GM18508 (cell line): ENCODE measurements at regions not wholly inside any gene's neighbourhood (a gene's known extent, or its start where the extent isn't known, plus 50 kb on each side); places are given as distances from the start of the nearest gene placed in this dataset.

Experiments used
- ATAC-seq: cut with Tn5 transposase; IDR thresholded peaks from one replicate; pipeline ENCODE4 v1.9.1; 2021; ENCODE audit warnings: moderate number of reproducible peaks; ENCODE audit not compliant: insufficient read depth, unreplicated experiment

DNA sequence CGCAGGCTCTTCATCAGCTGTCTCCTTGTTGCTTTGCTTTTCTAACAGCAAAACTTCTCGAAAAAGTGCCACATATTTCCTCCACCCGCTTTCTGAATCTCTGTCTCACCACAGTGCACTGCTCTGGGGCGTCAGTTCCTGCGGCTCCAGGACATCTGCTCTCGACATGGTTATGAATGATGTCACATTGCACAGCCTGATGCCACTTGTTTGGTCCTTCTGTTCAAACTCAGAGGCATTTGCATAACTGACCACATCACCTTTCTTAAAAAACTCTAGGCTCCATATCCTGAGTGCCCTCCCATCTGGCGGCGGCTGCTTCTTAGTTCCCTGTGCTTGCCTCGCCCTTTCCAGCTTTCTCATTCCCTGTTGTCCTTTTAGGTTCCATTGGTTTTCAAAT is 469.3 kb upstream of the COBL start:
- ATAC-seq, result no peak

DNA sequence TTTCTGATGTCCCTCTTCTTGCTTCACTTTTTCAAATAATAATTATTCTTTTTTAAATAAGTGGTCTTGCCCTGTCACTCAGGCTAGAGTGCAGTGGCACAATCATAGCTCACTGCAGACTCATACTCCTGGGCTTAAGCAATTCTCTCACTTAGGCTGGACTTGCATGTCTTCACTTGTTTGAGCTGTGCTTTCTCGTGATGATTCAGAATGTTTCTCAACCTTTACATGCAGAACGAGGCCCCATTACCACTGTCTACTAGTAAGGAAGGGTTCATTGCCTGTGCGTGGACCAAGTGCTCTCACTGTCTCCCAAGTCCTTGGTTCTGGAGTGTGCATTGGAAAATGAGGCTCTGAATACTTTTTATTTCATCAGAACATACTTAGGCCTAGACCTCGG is 468.6 kb upstream of the COBL start:
- no peak for ATAC-seq

DNA sequence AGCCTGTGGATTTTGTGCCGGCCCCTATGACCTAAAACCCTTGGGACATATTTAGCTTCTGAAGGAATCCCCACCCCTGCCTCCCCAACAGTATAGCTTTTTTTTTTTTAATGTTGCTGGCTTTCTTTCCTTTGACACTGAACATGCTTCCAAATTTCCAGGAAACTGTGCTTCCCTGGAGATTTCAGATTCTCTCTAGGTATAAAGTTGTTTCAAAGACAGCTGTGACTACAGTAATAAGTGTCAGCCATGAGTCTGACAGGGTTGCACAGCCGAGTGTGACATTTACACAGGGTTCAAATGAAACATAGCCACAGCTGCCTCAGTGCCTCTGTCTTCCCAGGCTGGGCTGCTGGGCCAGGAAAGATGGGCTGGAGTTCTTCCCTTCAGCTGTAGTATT is 466.6 kb upstream of the COBL start:
- ATAC-seq, result no peak

DNA sequence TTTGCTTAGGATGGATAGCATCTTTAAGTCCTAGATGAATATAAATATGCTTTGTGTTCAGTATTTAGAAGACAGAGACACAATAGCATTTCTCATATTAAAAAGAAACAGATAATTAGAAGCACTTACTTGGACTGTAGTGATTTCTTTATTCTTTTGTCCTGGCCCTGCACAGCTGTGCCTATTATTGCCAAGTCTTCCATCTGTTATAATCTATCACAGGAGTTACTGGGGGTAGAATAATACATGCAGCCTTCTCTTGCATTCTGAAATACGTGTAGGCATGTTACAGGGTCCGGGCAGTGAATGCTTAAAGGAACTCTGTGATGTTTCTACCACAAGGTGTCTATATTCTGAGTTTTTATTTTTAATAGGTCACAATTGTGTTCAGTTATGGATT is 461.5 kb upstream of the COBL start:
- ATAC-seq, result no peak

DNA sequence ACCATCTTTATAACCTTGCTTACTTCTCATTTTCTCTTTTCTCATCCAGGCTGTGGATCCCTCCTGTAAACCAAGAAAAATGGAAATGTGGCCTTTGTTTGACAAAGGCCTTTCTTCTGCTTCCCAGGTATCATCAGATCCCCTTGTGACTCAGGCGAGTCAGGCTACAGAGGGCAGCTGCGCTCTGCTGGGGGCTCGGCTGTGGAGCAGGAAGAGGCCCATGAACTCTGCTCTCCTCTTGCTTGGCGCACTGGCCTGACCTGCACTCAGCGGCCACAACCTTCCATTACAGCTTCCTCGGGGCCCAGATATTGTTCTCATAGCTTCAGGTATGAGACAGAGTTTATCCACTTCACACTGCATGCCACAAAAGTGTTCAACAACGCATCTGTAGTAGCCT is 457.6 kb upstream of the COBL start:
- no peak for ATAC-seq

DNA sequence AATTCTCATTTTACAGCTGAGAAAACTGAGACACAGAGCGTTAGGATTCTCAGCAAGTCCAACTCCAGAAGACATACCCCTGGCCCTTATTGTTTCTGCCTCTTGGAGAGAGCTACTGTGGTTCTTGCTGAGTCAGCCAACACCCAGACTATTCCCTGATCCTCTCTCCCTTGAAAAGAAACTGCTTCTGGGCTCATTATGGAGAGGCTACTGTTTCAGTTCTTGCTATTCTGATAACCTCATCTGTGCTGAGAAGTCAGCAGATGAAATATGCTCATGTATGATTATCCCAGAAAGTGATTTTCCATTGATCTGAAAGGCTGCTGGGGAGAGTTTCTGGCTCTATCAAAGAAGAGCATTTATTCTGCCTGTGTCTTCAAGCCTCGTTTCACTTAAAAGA is 455.6 kb upstream of the COBL start:
- ATAC-seq, result no peak

DNA sequence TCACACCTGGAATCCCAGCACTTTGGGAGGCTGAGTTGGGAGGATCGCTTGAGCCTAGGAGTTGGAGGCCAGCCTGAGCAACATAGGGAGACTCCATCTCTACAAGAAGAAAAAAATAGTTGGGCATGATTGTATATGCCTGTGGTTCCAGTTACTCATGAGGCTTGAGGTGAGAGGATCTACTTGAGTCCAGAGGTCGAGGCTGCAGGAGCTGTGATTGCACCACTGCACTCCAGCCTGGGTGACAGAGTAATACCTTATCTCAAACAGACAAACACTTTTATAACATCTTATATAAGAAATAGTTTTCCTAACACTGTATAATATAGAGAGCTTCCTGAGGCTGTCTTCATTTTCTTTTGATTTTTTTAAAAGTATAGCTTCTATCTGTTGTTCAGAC is 448.4 kb upstream of the COBL start:
- no peak for ATAC-seq

DNA sequence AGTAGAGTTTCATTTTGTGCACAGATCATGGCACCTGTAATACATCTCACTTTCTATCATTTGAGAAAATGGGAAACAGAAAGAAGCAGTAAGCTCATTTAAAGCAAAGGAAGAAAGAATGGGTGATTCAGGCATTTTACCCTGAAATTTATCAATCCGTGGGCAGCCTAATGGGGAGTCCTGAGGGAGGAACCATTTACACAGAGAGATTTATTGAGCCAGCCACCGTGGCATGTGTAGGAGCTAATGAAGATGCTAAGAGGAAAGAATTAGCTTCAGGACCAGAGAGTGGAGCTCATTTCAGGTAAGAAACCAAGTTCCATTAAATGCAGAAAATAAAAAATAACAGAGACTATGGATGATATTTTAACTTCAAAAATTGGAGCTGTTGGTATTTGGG is 443.4 kb upstream of the COBL start:
- no peak for ATAC-seq

DNA sequence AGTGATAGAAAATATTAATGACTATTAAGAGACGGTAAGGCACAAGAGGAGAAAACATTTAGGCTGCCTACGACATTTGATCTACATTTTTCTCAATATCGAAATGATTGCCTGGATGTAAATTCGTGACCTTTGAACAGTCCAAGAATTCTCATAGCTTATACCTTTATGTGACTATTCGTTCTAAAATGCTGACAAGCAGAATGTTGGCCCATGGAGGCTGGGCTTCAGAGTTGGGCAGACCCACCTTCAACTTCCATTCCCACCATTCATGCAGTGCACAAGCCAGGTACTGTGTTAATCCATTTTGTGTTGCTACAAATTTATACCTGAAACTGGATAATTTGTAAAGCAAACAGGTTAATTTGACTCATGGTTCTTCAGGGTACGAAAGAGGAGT is 441.4 kb upstream of the COBL start:
- no peak for ATAC-seq

DNA sequence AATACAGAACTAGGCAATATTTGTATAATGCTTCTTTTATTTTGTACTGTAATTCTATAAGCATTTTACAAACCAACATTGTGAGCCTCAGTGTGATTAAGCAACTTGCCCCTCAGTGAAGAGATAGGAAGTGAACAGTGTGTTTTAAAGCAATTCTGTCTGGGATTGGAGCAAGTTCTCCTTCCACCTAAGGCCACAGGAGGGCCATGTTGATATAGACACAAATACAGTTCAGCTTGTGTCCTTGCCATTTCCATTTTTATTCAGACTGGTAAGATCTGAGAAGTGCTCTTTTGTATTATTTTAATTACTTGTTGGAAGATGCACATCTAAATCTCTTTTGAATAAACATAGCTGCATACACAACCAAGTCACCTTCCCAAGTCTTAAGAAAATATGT is 416.3 kb upstream of the COBL start:
- no peak for ATAC-seq

DNA sequence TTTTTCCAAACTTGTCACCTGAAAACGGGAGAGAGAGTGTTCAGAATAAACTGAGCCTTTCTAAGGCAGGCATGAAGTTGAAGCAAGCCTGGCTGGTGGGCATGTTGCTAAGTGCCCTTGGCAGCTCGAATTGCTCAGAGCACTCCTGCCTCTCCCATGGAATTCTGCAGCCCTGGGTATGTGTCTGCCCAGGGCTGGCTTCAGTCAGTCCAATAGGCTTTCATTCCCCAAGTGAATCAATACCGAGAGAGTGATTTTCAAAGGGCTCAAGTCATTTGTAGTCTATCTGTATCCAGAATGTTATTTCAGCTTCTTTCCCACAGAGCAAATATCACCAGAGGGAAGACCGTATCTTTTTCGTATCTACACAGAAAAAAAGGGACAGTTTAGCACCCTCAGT is 415.5 kb upstream of the COBL start:
- no peak for ATAC-seq

DNA sequence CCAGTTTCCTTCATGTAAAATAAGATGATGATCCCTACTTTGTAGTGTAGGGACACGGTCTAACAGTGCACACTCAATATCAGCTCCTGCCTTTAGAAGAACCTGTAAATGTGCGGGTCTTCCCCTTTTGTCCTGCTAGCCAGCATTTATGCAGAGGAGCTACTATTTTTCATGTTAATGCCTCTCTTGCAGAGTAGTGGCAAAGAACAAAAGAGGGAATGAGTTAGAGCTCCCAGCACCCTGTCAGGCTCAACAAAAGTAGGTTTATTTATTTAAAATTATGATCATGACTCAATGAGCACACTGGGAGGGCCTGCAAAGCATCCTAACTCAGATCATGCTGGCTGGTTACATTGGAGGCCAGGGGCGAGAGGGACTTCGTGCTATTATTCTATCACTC is 414.5 kb upstream of the COBL start:
- no peak for ATAC-seq

DNA sequence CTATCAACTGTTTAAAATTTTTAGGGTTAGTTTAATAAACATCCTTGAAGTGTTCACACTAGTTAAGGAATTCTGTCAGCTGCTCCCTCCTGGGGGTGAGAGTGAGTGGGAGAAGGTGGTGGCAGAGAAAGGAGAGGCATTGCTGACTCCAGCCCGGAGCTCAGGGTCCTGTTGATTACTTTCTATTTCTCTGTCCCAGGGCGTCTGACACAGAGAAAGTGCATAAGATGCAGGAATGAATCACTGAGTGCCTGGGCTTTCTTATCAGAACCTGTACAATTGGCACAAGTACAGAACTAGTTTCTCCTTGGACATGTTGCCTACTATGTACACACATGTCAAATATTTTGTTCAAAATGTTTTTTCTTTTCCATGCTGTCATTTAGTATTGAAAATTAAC is 410.8 kb upstream of the COBL start:
- no peak for ATAC-seq

DNA sequence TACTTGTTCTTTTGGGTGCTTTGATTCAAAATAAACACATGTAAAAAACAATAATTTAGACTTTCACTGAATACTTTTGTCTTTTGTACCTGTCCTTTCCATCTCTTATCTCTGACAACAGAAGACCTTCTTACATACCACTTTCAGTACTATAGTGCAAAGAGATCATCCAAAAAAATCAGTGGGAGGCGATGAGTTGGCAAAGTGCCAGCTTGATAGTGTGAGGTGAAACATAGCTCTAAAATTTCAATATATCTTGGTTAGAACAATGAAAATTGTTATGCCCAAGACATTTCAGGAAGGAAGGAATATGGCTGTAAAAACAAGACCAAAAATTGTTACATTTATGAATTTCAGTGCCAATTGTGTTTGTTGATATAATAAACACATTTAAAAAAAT is 390.2 kb upstream of the COBL start:
- no peak for ATAC-seq

DNA sequence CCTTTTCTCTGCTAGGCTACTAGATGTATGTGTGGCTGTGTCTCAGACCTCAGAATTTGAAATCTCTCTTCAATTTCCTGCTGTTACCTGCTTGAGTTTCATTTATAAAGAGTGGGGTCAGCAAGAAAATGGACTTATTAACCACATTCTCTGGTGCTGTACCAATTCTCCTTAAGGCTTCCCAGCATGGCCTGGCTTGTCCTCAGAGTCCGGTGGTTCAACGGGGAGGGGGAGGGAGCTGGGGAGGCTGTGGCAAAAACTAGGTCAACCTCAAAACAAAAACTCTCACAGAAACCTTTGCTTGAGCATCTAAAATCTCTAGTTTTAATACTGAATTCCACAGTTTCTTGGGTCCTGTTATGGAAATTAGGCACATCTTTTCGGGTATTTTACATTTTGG is 389.1 kb upstream of the COBL start:
- no peak for ATAC-seq

DNA sequence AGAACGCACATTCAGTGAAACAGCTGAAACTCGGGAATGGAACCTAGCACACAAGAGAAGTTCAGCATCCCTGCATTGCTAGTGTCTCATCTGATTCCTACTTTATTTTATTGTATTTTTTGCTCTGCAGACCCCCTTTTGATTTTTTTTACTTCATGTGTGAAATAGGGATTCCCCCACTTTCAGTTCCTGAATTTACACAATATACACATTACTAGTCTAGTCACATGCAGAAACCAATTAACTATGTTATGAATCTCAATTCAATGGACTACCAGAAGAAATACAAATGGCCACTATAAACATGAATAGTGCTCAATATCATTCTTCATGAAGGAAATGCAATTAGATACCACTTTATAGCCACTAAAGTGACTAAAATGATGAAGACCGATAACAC is 386.1 kb upstream of the COBL start:
- ATAC-seq, result no peak

DNA sequence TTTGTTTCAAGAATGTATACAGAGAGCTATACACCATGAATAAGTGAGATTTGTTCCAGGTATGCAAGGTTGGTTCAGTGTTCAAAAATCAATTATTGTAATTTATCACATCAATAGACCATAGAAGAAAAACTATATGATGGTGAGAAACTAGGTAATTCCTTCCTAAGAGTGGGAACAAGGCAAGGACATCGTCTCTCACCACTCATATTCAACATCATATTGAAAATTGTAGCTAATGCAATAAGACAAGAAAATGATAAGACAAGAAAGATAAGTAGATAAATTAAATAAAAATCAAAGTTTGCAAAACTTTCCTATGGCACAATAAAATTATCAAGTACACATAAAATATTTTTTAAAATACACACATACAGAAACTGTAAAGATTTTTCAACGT is 385.3 kb upstream of the COBL start:
- ATAC-seq, result no peak

DNA sequence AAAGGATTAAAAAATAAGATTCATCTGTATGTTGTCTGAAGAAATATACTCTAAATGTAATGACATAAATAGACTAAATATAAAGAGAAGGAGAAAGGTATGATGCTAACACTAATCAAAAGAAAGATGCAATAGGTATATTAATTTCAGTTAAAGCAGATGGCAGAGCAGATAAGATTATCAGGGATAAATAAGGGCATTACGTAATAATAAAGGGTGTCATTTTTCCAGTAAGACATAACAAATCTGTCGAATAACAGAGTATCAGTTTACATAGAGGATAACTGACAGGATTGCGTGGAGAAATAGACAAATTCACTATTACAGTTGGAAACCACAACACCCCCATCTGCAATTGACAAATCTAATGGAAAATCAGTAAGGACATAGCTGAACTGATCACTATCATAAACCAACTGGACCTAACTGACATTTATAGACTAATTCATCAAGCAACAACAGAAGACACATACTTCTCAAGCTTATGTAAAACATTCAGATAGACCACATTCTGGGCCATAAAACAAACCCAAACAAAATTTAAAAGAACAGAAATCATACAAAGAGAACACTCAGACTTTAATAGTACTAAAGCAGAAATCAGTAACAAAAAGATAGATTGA is 384.1 kb upstream of the COBL start:
- ATAC-seq, result no peak

DNA sequence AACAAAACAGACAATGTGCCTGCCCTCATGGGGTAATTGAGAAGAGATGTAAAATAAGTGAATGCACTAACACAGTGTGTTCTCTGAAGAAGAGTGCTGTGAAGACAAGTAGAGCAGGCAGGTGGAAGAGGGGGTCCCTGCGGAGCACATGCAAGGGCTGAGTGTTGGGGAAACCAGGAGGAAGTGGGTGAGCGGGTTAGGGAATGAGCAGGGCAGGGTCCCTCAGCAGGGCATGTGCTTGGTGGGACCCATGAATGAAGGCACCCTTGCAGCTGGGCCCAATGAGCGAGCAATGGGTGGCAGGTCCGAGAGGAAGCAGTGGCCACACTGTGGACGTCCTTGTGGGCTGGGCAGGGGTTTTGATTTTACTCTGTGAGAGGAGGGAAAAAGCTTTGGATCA is 376.6 kb upstream of the COBL start:
- ATAC-seq, result no peak

DNA sequence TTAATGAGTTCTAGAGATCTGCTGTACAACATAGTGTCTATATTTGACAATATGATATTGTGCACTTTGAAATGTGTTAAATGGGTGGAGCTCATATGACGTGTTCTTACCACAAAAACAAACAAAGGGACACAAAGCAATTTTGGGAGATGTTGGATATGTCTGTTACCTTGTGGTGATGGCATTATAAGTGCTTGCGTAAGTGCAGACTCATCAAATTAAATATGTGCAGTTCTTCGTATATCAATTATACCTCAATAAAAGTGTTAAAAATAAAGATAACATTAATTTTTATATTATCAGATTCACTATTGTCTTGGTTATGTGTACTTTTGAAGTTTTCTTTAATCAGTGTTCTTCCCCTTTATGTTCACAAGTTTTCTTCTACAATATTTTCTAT is 372.9 kb upstream of the COBL start:
- no peak for ATAC-seq

DNA sequence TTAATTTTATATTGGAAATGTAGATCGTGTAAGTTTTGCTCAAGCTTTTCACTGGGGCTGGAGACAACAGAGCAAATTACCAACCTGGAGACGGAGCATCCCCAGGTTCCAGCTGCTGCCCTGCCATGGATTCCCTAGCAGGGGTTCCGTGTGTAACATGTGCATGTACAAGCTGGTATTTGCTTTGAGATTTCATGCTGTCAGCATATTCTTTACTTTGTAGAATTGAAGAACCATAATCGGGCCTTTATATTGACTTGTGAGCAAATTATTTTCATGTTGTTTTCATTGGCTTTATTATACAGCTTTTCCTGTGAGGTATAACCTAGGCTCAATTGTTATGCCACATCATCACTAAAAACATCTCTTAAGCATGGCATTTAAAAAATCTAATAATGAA is 369.2 kb upstream of the COBL start:
- no peak for ATAC-seq

DNA sequence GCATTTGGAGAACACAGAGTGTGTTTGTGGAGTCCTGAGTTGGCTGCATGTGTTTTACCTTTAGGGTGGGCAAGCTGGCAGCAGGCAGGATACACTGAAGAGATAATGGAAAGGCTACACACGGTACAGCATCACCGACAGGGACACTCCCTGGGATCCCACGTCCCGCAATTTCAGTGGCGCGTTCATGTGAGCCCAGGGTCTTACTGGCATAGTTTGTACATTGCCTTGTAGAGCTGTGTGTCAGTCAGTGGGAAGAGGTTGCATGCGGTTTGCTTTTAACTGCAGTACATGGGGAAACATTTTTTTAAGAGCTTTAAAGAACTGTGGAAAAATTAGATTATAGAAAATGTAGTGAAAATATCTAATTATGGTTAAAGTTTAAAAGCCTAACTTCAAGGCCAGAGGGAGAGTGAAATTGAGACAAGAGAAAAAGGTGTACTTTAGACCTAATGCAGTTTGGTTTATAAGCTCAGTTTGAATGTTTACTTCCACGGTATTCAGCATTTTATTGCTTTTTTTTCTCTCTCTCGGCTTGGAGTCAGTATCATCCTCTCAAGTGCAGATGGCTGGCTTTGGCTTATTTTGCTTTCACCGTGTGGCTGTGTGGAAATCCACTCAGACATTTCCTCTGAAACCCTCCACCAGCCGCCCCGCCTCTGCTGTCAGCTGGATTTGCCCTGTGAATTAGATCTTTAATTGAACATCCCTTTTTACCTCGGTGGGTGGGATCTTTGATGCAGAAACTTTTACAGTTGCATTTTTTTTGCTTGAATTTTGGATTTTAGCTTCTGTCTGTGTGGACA is 364.2 kb upstream of the COBL start:
- no peak for ATAC-seq
